Spinal cord (tissue), 9 donors: ENCODE measurements at regions not wholly inside any gene's neighbourhood (a gene's known extent, or its start where the extent isn't known, plus 50 kb on each side); places are given as distances from the start of the nearest gene placed in this dataset.
A peak's percentile ranks its signal among the peaks of the same experiment; 100 is the strongest.

Source experiments
- DNase-seq, 6 donors: peaks; one replicate each; pipeline versions ENCODE4 v3.0.0 to v3.0.0-alpha.2; 2013 to 2015; ENCODE audit warnings: low spot score in 6 of 6, low read depth in 4 of 6
- H3K27ac ChIP-seq: one replicate; pipeline ENCODE4 v1.5.1; 2013; ENCODE audit warnings: low read depth, low read length, control low read depth
- H3K27me3 ChIP-seq: one replicate; pipeline ENCODE4 v1.6.1; 2013; ENCODE audit warnings: low read length; ENCODE audit not compliant: control insufficient read depth, insufficient read depth
- H3K36me3 ChIP-seq: one replicate; pipeline ENCODE4 v1.6.1; 2013; ENCODE audit warnings: low read length; ENCODE audit not compliant: control insufficient read depth, insufficient read depth
- H3K4me1 ChIP-seq: one replicate; pipeline ENCODE4 v1.6.1; 2013; ENCODE audit warnings: low read length; ENCODE audit not compliant: control insufficient read depth, insufficient read depth
- H3K4me3 ChIP-seq: one replicate; pipeline ENCODE4 v1.5.1; 2013; ENCODE audit warnings: low read depth, low read length, control low read depth
- H3K9me3 ChIP-seq: one replicate; pipeline ENCODE4 v1.6.1; 2013; ENCODE audit warnings: low read length; ENCODE audit not compliant: control insufficient read depth, insufficient read depth
- WGBS: methylation state at CpG from one replicate; pipeline ENCODE4 v1.1.5; 2013; ENCODE audit warnings: missing lambda C conversion rate; ENCODE audit not compliant: insufficient coverage; 5-methylcytosine and 5-hydroxymethylcytosine counted together
- donor health status: healthy.

DNA sequence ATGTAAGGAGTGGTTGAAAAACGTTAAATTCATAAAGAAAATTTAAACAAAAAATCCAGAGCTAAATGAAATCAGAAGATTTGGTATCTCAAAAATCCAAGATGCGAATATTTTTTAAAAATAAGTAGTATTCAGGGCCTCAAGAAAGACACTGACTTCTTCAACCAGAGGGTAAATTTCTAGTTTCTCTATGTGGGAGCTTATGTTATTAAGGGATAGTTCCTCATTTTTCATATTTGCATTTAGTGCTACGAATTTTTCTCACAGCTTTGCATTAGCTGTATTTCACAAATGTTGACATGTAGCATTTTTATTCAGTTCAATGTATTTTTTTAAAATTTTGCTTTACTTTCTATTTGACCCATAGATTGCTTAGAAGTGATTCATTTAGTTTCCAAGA, 454.7 kb downstream of the CBLN2 start:
- H3K4me3 ChIP-seq: no peak overlapping the region
- no peak for DNase-seq
- no CpG with 5 or more reads among the region's 3 CpGs for WGBS
- peaks cover 3% of the 10 kb centered on the region for H3K9me3 ChIP-seq
- no peak overlapping the region for H3K27ac ChIP-seq
- no peaks in the 10 kb centered on the region for H3K36me3 ChIP-seq
- no peaks in the 10 kb centered on the region for H3K4me1 ChIP-seq
- no peaks in the 10 kb centered on the region for H3K27me3 ChIP-seq

DNA sequence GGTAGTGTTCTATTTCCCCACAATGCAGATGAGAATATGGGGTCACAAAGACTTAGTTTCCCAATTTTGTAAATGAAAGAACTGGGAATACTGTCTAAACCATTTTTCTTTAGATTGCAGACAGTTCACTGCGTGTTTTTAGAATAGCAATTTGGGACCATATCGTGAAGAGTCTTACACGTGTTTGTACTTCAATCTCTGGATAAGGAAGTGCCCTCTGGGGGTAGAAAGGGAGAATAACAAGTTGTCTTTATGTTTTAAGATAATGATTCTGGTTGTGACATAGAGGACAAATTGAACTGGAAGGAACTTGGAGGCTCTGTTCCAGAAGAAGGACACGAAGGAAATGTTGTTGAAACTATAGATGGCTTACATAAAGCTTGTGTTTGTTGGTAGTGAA, 457.7 kb downstream of the CBLN2 start:
- WGBS: 28% methylated on average over 3 of the region's 4 CpGs
- Histone ChIP-seq H3K4me1 (no peaks in the 10 kb centered on the region), H3K27me3 (no peaks in the 10 kb centered on the region), H3K4me3 (no peak overlapping the region), H3K36me3 (no peaks in the 10 kb centered on the region), H3K9me3 (peaks cover 3% of the 10 kb centered on the region), H3K27ac (no peak overlapping the region)
- peak in 2 of 6 donors; percentile 16 to 23 for DNase-seq

GRCh38 chr18:72075040-72075439, 469.1 kb downstream of the CBLN2 start:
- Histone ChIP-seq H3K4me1 (no peaks in the 10 kb centered on the region), H3K9me3 (peaks cover 4% of the 10 kb centered on the region), H3K36me3 (no peaks in the 10 kb centered on the region), H3K27ac (no peak overlapping the region), H3K27me3 (no peaks in the 10 kb centered on the region), H3K4me3 (no peak overlapping the region)
- no peak for DNase-seq
- WGBS: 100% methylated on average over 2 of the region's 4 CpGs

DNA sequence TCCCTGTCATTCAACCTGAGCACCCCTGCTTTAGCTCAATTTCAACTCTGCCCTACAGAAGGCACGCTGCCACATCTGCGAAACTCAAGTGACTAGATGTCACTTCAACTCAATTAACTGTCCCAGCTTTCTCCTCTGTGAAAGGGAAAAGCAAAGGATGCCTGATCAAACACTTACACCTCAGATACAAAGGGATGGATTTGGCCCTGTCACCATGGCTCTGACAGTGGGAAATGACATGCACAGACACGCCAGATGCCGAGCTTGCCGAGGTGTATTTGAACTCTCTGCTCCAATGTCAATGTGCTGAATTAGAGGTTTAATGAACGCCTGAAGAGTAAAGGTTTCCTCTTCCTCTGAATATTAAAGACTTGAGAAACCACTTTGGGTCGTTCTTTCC, 481.1 kb downstream of the CBLN2 start:
- no peak for DNase-seq
- Histone ChIP-seq H3K27ac (no peak overlapping the region), H3K9me3 (no peaks in the 10 kb centered on the region), H3K4me3 (no peak overlapping the region), H3K27me3 (no peaks in the 10 kb centered on the region), H3K36me3 (no peaks in the 10 kb centered on the region), H3K4me1 (no peaks in the 10 kb centered on the region)
- WGBS: 81% methylated on average over 3 of the region's 7 CpGs

GRCh38 chr18:72058851-72059250, 485.3 kb downstream of the CBLN2 start:
- no peaks in the 10 kb centered on the region for H3K9me3 ChIP-seq
- no peak for DNase-seq
- H3K4me1 ChIP-seq: no peaks in the 10 kb centered on the region
- H3K27ac ChIP-seq: no peak overlapping the region
- no peaks in the 10 kb centered on the region for H3K36me3 ChIP-seq
- 94% methylated on average over 2 of the region's 7 CpGs for WGBS
- no peak overlapping the region for H3K4me3 ChIP-seq
- no peaks in the 10 kb centered on the region for H3K27me3 ChIP-seq

GRCh38 chr18:72056171-72056570, 488.0 kb downstream of the CBLN2 start:
- Histone ChIP-seq H3K4me3 (no peak overlapping the region), H3K27ac (no peak overlapping the region), H3K9me3 (no peaks in the 10 kb centered on the region), H3K36me3 (no peaks in the 10 kb centered on the region), H3K4me1 (no peaks in the 10 kb centered on the region), H3K27me3 (no peaks in the 10 kb centered on the region)
- no peak for DNase-seq

GRCh38 chr18:72041313-72042032, 502.7 kb downstream of the CBLN2 start:
- no peak overlapping the region for H3K27ac ChIP-seq
- no peaks in the 10 kb centered on the region for H3K36me3 ChIP-seq
- 100% methylated on average over 1 of the region's 7 CpGs for WGBS
- H3K4me3 ChIP-seq: no peak overlapping the region
- no peaks in the 10 kb centered on the region for H3K9me3 ChIP-seq
- peak in 1 of 6 donors; percentile 4 for DNase-seq
- no peaks in the 10 kb centered on the region for H3K4me1 ChIP-seq
- H3K27me3 ChIP-seq: no peaks in the 10 kb centered on the region

DNA sequence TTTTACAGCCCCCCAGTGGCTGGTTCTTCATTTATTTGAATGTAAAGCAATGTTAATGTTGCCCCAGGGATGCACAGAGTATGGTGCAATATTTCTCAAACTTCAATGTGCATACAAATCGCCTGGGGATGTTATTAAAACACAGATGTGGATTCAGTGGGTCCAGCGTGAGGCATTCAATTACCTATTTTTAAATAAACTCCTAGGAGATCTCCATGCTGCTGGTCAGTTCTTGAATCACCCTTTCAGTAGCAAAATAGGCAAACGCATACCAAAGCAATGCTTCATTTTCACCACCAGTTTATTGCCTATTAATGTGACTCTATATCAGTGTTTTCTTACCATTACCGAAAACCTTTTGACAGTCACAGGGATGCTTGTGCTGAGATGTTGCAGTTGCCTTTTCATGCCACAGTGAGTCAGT, 530.7 kb downstream of the CBLN2 start:
- Histone ChIP-seq H3K36me3 (no peaks in the 10 kb centered on the region), H3K27me3 (no peaks in the 10 kb centered on the region), H3K27ac (no peak overlapping the region), H3K9me3 (no peaks in the 10 kb centered on the region), H3K4me3 (no peak overlapping the region), H3K4me1 (no peaks in the 10 kb centered on the region)
- 73% methylated on average over 2 of the region's 4 CpGs for WGBS
- DNase-seq: peak in 1 of 6 donors; percentile 42

- no peaks in the 10 kb centered on the region for H3K27me3 ChIP-seq
- H3K4me3 ChIP-seq: no peak overlapping the region
- no peak for DNase-seq
- no peaks in the 10 kb centered on the region for H3K36me3 ChIP-seq
- no peaks in the 10 kb centered on the region for H3K9me3 ChIP-seq
- H3K4me1 ChIP-seq: no peaks in the 10 kb centered on the region
- WGBS: 96% methylated on average over 3 of the region's 4 CpGs
- no peak overlapping the region for H3K27ac ChIP-seq
Measured at GRCh38 chr18:71998547-71999097, 545.5 kb downstream of the CBLN2 start.

DNA sequence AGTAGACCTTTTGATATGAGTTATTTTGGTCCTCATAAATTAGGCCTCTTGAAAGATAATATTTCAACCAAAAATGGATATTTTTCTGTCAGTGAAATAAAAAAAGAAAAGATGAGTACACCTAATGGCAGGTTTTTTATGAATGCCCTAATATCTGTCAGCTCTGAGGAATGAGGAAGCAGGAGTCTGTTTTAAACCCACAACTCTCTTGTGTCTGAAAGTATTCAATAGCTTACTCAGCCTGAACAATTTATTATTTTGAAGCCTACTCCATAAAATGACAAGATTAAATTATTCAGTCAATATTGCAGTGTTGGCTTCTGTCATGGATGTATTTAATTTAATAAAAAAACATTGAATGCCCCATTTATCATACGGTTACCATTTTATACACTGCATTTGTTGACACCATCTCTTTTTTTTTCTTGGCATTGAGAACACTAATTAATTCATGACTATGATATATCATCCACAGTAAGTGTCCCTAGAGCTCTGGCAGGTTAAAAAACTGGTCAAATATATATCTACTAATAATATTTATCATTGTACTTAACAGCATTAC, 548.2 kb downstream of the CBLN2 start:
- no peak overlapping the region for H3K27ac ChIP-seq
- DNase-seq: peak in 1 of 6 donors; percentile 20
- no peaks in the 10 kb centered on the region for H3K27me3 ChIP-seq
- no peaks in the 10 kb centered on the region for H3K9me3 ChIP-seq
- no peaks in the 10 kb centered on the region for H3K4me1 ChIP-seq
- no peak overlapping the region for H3K4me3 ChIP-seq
- no CpG with 5 or more reads among the region's 1 CpG for WGBS
- H3K36me3 ChIP-seq: no peaks in the 10 kb centered on the region
